Stimulated activated CD8-positive, alpha-beta memory T cell treated with anti-CD3 and anti-CD28 coated beads, Interleukin-4, amount 100 ng/mL, for 4 hours (primary cell): ENCODE measurements at regions not wholly inside any gene's neighbourhood (a gene's known extent, or its start where the extent isn't known, plus 50 kb on each side); places are given as distances from the start of the nearest gene placed in this dataset.

Source experiments
- DNase-seq, 2 donors: peaks; one replicate each; pipeline ENCODE4 v3.0.0-alpha.2; 2020; ENCODE audit warnings: low read depth in 2 of 2, low spot score in 1 of 2

- DNase-seq = no peak
These were observed 109.7 kb upstream of the PKDCC start for GRCh38 chr2:41937921-41938708.

GRCh38 chr2:41940060-41940744 lies 107.6 kb upstream of the PKDCC start:
- no peak for DNase-seq

- no peak for DNase-seq
These were observed 107.1 kb upstream of the PKDCC start for GRCh38 chr2:41940745-41941063.

- DNase-seq = no peak
These were observed 106.0 kb upstream of the PKDCC start for GRCh38 chr2:41941831-41942230.

GRCh38 chr2:41942278-41942677 lies 105.5 kb upstream of the PKDCC start:
- DNase-seq = no peak

- no peak for DNase-seq
These were observed 104.7 kb upstream of the PKDCC start for GRCh38 chr2:41943159-41943558.

GRCh38 chr2:41944220-41944880 lies 103.5 kb upstream of the PKDCC start:
- no peak for DNase-seq

- no peak for DNase-seq
These were observed 100.0 kb upstream of the PKDCC start for GRCh38 chr2:41947701-41948396.

GRCh38 chr2:41948397-41948763 lies 99.4 kb upstream of the PKDCC start:
- no peak for DNase-seq

- DNase-seq = no peak
These were observed 98.5 kb upstream of the PKDCC start for GRCh38 chr2:41949091-41949882.

- no peak for DNase-seq
These were observed 97.7 kb upstream of the PKDCC start for GRCh38 chr2:41949883-41950665.

GRCh38 chr2:41950666-41950960 lies 97.2 kb upstream of the PKDCC start:
- DNase-seq = no peak

GRCh38 chr2:41954304-41955291 lies 93.2 kb upstream of the PKDCC start:
- no peak for DNase-seq

- no peak for DNase-seq
These were observed 92.3 kb upstream of the PKDCC start for GRCh38 chr2:41955316-41956043.

GRCh38 chr2:41957431-41957830 lies 90.4 kb upstream of the PKDCC start:
- no peak for DNase-seq

GRCh38 chr2:41958251-41958650 lies 89.6 kb upstream of the PKDCC start:
- DNase-seq = no peak

GRCh38 chr2:41958775-41959174 lies 89.0 kb upstream of the PKDCC start:
- no peak for DNase-seq

GRCh38 chr2:41959760-41960159 lies 88.1 kb upstream of the PKDCC start:
- no peak for DNase-seq
